ENCODE measurements at regions not wholly inside any gene's neighbourhood (a gene's known extent, or its start where the extent isn't known, plus 50 kb on each side); places are given as distances from the start of the nearest gene placed in this dataset.

DNA sequence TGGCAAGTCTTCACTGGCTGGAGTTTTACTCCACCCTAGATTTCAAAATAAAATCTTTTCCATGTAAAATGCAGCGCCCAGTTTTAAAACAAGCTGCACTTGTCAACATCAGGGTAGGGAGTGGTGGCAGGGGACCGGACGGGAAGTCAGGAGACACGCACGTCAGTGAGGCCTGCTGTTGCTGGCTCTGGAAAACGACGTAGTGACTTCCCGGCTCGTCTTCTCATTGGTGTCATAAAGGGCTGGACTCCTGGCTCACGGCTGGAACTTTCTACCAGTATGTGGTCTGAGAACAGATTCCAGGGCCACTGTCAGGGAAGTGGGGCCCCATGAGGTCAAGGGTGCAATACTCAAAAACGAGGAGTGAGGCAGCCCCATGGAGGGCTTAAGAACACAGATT, 64.2 kb upstream of the FOXN3 start:
- Histone ChIP-seq H3K9ac (ENCODE audit: control insufficient read depth, insufficient read depth, low read length) (no peak overlapping the region), H3K27me3 (replicated peaks in 1 of 2; ENCODE audit: control insufficient read depth in 2 of 2, insufficient read depth in 2 of 2, low read length in 1 of 2) (no peaks in the 10 kb centered on the region), H3K79me2 (ENCODE audit: control insufficient read depth, insufficient read depth, low read length) (no peaks in the 10 kb centered on the region), H3K4me2 (ENCODE audit: control insufficient read depth, insufficient read depth) (no peak overlapping the region), H2AFZ (ENCODE audit: control insufficient read depth, low read depth, low read length) (no peak overlapping the region), H4K20me1 (ENCODE audit: control insufficient read depth, insufficient read depth) (no peaks in the 10 kb centered on the region), H3K27ac (ENCODE audit: control insufficient read depth, insufficient read depth) (no peak overlapping the region), H3K4me1 (ENCODE audit: control insufficient read depth, insufficient read depth, low read length) (no peaks in the 10 kb centered on the region), H3K36me3 (ENCODE audit: control insufficient read depth in 2 of 2, insufficient read depth in 2 of 2, low read length in 1 of 2) (no peaks in the 10 kb centered on the region), H3K4me3 (no peak overlapping the region), H3K9me3 (replicated peaks; ENCODE audit: control insufficient read depth, insufficient read depth, low read length) (no peaks in the 10 kb centered on the region; the same call in 2 of the 3 replicates)
- BruUV-seq (replicated peaks): no TSS peak
- no peak for DNase-seq (ENCODE audit: low read depth, low spot score)
- ChIA-PET RAD21 (ENCODE audit: unreplicated experiment) (no interaction called here), SMC1A (ENCODE audit: uncharacterized antibody, unreplicated experiment) (no interaction called here), CTCF (no interaction called here), POLR2A (no interaction called here)
- TF ChIP-seq SIN3A (IDR thresholded peaks at IDR 0.05; ENCODE audit: low read depth, low read length) (no peak), TAF1 (IDR thresholded peaks at IDR 0.05; ENCODE audit: borderline replicate concordance, low read depth, low read length) (no peak), KDM1A (IDR thresholded peaks at IDR 0.05; ENCODE audit: borderline replicate concordance) (no peak), EZH2 (IDR thresholded peaks at IDR 0.05; ENCODE audit: borderline replicate concordance, control insufficient read depth, low read depth, low read length) (no peak), STAT3 (IDR thresholded peaks at IDR 0.05; ENCODE audit: low read depth, low read length) (no peak)
- FAIRE-seq: no peak
- no peak for ATAC-seq
- 94% methylated on average over 11 of the region's 11 CpGs for WGBS (ENCODE audit: insufficient coverage, insufficient replicate concordance, low lambda C conversion rate, missing lambda C conversion rate)
- in situ Hi-C loops (cut with MboI) (no loop called here), intact Hi-C loops (cut with micrococcal nuclease; ENCODE audit: unreplicated experiment) (no loop called here)

DNA sequence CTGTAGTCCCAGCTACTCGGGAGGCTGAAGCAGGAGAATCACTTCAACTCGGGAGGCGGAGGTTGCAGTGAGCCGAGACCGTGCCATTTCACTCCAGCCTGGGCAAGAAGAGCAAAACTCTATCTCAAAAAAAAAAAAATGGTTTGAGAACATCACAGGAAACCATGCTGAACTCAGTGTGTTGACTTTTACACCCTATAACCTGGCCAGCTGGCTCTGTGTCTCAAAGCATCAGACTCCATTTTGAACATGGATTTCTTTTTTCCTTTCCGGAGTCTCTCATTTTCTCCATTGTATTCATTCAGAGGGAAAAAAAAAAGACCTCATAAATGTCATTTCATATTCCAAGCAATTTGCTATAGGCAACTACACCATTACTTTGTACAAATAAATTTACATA, 63.2 kb upstream of the FOXN3 start:
- no peak overlapping the region for H3K4me3 ChIP-seq
- 97% methylated on average over 6 of the region's 6 CpGs for WGBS (ENCODE audit: insufficient coverage, insufficient replicate concordance, low lambda C conversion rate, missing lambda C conversion rate)
- in situ Hi-C loops (cut with MboI): no loop called here
- RAD21 ChIA-PET (ENCODE audit: unreplicated experiment): no interaction called here
- ATAC-seq (no peak), DNase-seq (ENCODE audit: low read depth, low spot score) (no peak), FAIRE-seq (no peak)
- no peaks in the 10 kb centered on the region; the same call in 2 of the 3 replicates for H3K9me3 ChIP-seq (replicated peaks; ENCODE audit: control insufficient read depth, insufficient read depth, low read length)
- no peak overlapping the region for H3K4me2 ChIP-seq (ENCODE audit: control insufficient read depth, insufficient read depth)
- SMC1A ChIA-PET (ENCODE audit: uncharacterized antibody, unreplicated experiment): no interaction called here
- no peaks in the 10 kb centered on the region for H3K4me1 ChIP-seq (ENCODE audit: control insufficient read depth, insufficient read depth, low read length)
- H3K9ac ChIP-seq (ENCODE audit: control insufficient read depth, insufficient read depth, low read length): no peak overlapping the region
- no peak overlapping the region for H3K27ac ChIP-seq (ENCODE audit: control insufficient read depth, insufficient read depth)
- POLR2A ChIA-PET: no interaction called here
- CTCF ChIA-PET: no interaction called here
- intact Hi-C loops (cut with micrococcal nuclease; ENCODE audit: unreplicated experiment): no loop called here
- no peaks in the 10 kb centered on the region for H3K79me2 ChIP-seq (ENCODE audit: control insufficient read depth, insufficient read depth, low read length)
- no peaks in the 10 kb centered on the region for H3K36me3 ChIP-seq (ENCODE audit: control insufficient read depth in 2 of 2, insufficient read depth in 2 of 2, low read length in 1 of 2)
- H4K20me1 ChIP-seq (ENCODE audit: control insufficient read depth, insufficient read depth): no peaks in the 10 kb centered on the region
- H3K27me3 ChIP-seq (replicated peaks in 1 of 2; ENCODE audit: control insufficient read depth in 2 of 2, insufficient read depth in 2 of 2, low read length in 1 of 2): no peaks in the 10 kb centered on the region
- no TSS peak for BruUV-seq (replicated peaks)
- no peak overlapping the region for H2AFZ ChIP-seq (ENCODE audit: control insufficient read depth, low read depth, low read length)
- TF ChIP-seq NRF1 (conservative IDR thresholded peaks at IDR 0.05; ENCODE audit: low read depth, low read length): no peak
- TF ChIP-seq MTA2 (IDR thresholded peaks at IDR 0.05; ENCODE audit: low read depth): no peak
- no peak for TF ChIP-seq BCL11A (IDR thresholded peaks at IDR 0.05; ENCODE audit: low read depth, low read length)
- no peak for TF ChIP-seq POLR2A (IDR thresholded peaks at IDR 0.05; ENCODE audit: low read depth, low read length)
- no peak for TF ChIP-seq JUNB (IDR thresholded peaks at IDR 0.05)
- no peak for TF ChIP-seq ASH2L (IDR thresholded peaks at IDR 0.05; ENCODE audit: borderline replicate concordance, low read depth)
- TF ChIP-seq KDM1A (IDR thresholded peaks at IDR 0.05; ENCODE audit: borderline replicate concordance): no peak
- TF ChIP-seq, protein P1, sequence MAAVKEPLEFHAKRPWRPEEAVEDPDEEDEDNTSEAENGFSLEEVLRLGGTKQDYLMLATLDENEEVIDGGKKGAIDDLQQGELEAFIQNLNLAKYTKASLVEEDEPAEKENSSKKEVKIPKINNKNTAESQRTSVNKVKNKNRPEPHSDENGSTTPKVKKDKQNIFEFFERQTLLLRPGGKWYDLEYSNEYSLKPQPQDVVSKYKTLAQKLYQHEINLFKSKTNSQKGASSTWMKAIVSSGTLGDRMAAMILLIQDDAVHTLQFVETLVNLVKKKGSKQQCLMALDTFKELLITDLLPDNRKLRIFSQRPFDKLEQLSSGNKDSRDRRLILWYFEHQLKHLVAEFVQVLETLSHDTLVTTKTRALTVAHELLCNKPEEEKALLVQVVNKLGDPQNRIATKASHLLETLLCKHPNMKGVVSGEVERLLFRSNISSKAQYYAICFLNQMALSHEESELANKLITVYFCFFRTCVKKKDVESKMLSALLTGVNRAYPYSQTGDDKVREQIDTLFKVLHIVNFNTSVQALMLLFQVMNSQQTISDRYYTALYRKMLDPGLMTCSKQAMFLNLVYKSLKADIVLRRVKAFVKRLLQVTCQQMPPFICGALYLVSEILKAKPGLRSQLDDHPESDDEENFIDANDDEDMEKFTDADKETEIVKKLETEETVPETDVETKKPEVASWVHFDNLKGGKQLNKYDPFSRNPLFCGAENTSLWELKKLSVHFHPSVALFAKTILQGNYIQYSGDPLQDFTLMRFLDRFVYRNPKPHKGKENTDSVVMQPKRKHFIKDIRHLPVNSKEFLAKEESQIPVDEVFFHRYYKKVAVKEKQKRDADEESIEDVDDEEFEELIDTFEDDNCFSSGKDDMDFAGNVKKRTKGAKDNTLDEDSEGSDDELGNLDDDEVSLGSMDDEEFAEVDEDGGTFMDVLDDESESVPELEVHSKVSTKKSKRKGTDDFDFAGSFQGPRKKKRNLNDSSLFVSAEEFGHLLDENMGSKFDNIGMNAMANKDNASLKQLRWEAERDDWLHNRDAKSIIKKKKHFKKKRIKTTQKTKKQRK (IDR thresholded peaks at IDR 0.05; ENCODE audit: low read depth, low read length): no peak
- no peak for TF ChIP-seq RB1 (IDR thresholded peaks at IDR 0.05; ENCODE audit: borderline replicate concordance)
- TF ChIP-seq SUZ12 (IDR thresholded peaks at IDR 0.05; ENCODE audit: unreplicated experiment): no peak
- TF ChIP-seq BHLHE40 (IDR thresholded peaks at IDR 0.05; ENCODE audit: borderline replicate concordance in 1 of 2, low read depth in 2 of 2, low read length in 1 of 2): no peak
- no peak for TF ChIP-seq BACH1 (IDR thresholded peaks at IDR 0.05; ENCODE audit: borderline replicate concordance)

Data from GM12878 (cell line).